Heart left ventricle (tissue), 16 donors: ENCODE measurements at regions not wholly inside any gene's neighbourhood (a gene's known extent, or its start where the extent isn't known, plus 50 kb on each side); places are given as distances from the start of the nearest gene placed in this dataset.
A peak's percentile ranks its signal among the peaks of the same experiment; 100 is the strongest.

Experiments used
- ATAC-seq, 4 donors: fragments of 200-7000 bp; cut with Tn5 transposase; one replicate each; pipeline ENCODE4 v1.9.1; 2020 to 2022; ENCODE audit warnings: moderate library complexity in 4 of 4, mild to moderate bottlenecking in 3 of 4, moderate number of reproducible peaks in 1 of 4
- DNase-seq, 5 donors: peaks; one replicate each; pipeline ENCODE4 v3.0.0-alpha.2; 2020
- H3K27ac ChIP-seq, 12 donors: fragments of 200-600 bp; sonication (generic) in 4 of 12; one replicate each; pipeline versions ENCODE4 v1.5.0 to v1.8.0; 2016 to 2022; ENCODE audit warnings: mild to moderate bottlenecking in 2 of 12
- H3K27me3 ChIP-seq, 9 donors: fragments of 200-600 bp; sonication (generic) in 2 of 9; one replicate each; pipeline versions ENCODE4 v1.5.1 to v1.8.0; 2016 to 2022; ENCODE audit warnings: mild to moderate bottlenecking in 3 of 9
- H3K36me3 ChIP-seq, 9 donors: fragments of 200-600 bp; sonication (generic) in 2 of 9; one replicate each; pipeline versions ENCODE4 v1.5.0 to v1.8.0; 2018 to 2022; ENCODE audit warnings: mild to moderate bottlenecking in 2 of 9
- H3K4me1 ChIP-seq, 12 donors: fragments of 200-600 bp; sonication (generic) in 4 of 12; one replicate each; pipeline versions ENCODE4 v1.5.0 to v1.8.0; 2016 to 2022; ENCODE audit warnings: mild to moderate bottlenecking in 3 of 12
- H3K4me3 ChIP-seq, 12 donors: fragments of 200-600 bp; sonication (generic) in 4 of 12; one replicate each; pipeline versions ENCODE4 v1.5.0 to v1.8.0; 2017 to 2022; ENCODE audit warnings: mild to moderate bottlenecking in 9 of 12, moderate library complexity in 4 of 12
- H3K9me3 ChIP-seq, 12 donors: fragments of 200-600 bp; sonication (generic) in 4 of 12; one replicate each; pipeline versions ENCODE4 v1.5.0 to v1.8.0; 2016 to 2022; ENCODE audit warnings: mild to moderate bottlenecking in 1 of 12
- POLR2A ChIP-seq, 2 donors: fragments of 450-650 bp; IDR thresholded peaks; one replicate each; pipeline ENCODE4 v1.6.1; 2017; ENCODE audit warnings: antibody characterized with exemption in 2 of 2, mild to moderate bottlenecking in 2 of 2, moderate library complexity in 2 of 2
- WGBS, 4 donors: extraction: QIAGEN DNeasy Blood & Tissue Kit in 2 of 4; methylation state at CpG; one replicate each; pipeline versions ENCODE4 v1.1.5 to v1.1.7; 2013 to 2018; 5-methylcytosine and 5-hydroxymethylcytosine counted together
- intact Hi-C, 10 donors: fragments of 100-400 bp; cut with DNase I; formaldehyde crosslinking; loops; one replicate each; pipeline versions ENCODE4 v1.11.1 to v1.14.2; 2022
- TF ChIP-seq, protein P1 (sequence below), 12 donors: fragments of 200-600 bp; sonication (generic) in 4 of 12; IDR thresholded peaks; one replicate each; pipeline versions ENCODE4 v1.5.0 to v1.8.0; 2018 to 2022; ENCODE audit warnings: antibody characterized with exemption in 12 of 12, mild to moderate bottlenecking in 5 of 12
- donor health status: ischemic (EF 13 %, LVEDD 7.1; RV severe dilation, severe dysfunction).
- donor health status: healthy with polysubstance abuse.
- donor health status: DM: no; HTN: yes; CAD: no.
- donor health status: DM: no; HTN: no; CAD: no.
- donor health status: ischemic (EF 25% LVEDD 6.9; RV normal size, moderate dysfunction).
- donor health status: ischemic (EF 25% LVEDD 5.7; RV mildly dilated, moderate dysfunction).
- donor health status: healthy.
- donor health status: DM: yes; HTN: yes; CAD: no.
- donor health status: ischemic (EF 35%, LVEDD 5.7; RV mildly dilated, moderate dysfunction).
- donor health status: nonischemic (EF 11% LVEDD 7.7; RV severe dilation, severe dysfunction).
- donor health status: DM: yes; HTN: yes; CAD: no.
- donor health status: PGD.
- donor health status: ischemic (EF 29% LVEDD 5.4; RV normal size, mild dysfunction).
- donor health status: nonischemic (EF 23%, LVEDD 6.1; RV moderate dilation, normal function).

DNA sequence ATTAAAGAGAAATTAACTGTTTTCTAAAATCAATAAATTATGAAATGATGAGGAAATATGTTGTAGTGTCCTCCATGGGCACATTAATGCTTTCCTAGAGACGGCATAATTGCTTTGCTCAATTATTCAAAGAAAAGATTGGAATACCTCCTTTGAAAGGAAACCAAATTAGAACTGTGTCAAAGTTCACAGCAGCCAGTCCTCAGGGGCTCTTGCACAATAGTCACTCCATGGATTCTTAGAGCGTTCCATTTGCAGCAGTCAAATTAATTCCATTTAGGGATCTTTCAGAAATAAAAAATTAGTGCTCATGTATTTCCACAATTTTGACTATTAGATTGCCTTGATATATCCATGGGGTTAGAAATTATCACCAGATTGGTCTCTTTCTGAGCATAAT lies 841.6 kb upstream of the DPPA4 start:
- Histone ChIP-seq H3K9me3 (no peaks in the 10 kb centered on the region), H3K27me3 (no peaks in the 10 kb centered on the region), H3K4me1 (peaks cover 0 to 18% (median 0%) of the 10 kb centered on the region in 12 donors), H3K36me3 (no peaks in the 10 kb centered on the region), H3K4me3 (no peak overlapping the region), H3K27ac (no peak overlapping the region)
- TF ChIP-seq, protein P1, sequence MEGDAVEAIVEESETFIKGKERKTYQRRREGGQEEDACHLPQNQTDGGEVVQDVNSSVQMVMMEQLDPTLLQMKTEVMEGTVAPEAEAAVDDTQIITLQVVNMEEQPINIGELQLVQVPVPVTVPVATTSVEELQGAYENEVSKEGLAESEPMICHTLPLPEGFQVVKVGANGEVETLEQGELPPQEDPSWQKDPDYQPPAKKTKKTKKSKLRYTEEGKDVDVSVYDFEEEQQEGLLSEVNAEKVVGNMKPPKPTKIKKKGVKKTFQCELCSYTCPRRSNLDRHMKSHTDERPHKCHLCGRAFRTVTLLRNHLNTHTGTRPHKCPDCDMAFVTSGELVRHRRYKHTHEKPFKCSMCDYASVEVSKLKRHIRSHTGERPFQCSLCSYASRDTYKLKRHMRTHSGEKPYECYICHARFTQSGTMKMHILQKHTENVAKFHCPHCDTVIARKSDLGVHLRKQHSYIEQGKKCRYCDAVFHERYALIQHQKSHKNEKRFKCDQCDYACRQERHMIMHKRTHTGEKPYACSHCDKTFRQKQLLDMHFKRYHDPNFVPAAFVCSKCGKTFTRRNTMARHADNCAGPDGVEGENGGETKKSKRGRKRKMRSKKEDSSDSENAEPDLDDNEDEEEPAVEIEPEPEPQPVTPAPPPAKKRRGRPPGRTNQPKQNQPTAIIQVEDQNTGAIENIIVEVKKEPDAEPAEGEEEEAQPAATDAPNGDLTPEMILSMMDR (IDR thresholded peaks at IDR 0.05), result no peak
- TF ChIP-seq POLR2A (IDR thresholded peaks at IDR 0.05), result no peak
- ATAC-seq (peak in 2 of 4 donors; percentile 48 to 81), DNase-seq (no peak)
- WGBS, 4 donors, result 34 to 71% (median 54%) methylated on average over 2 of the region's 2 CpGs
- intact Hi-C loops, result no loop called here

DNA sequence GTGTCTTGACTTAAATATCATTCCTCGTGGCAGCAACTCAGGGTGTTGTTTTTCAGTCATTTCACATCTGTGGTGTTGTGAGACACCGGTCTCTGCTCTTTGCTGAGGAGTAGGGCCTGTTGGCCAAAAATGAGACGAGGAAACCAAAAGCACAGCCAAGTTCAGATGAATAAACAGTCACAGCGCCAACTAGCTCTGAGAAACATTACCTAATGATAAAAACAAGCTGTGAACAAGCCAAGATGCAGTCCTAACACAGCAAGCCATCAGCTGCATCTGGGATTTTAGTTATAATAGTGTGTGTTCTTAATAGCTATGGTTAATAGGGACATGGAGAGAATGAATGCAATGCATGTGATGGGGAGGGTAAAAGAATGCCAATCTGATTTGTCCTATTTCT lies 843.4 kb upstream of the DPPA4 start:
- Histone ChIP-seq H3K27ac (no peak overlapping the region), H3K9me3 (no peaks in the 10 kb centered on the region), H3K27me3 (no peaks in the 10 kb centered on the region), H3K4me1 (peaks cover 0 to 18% (median 0%) of the 10 kb centered on the region in 12 donors), H3K4me3 (peak overlapping the region in 1 of 12 donors; percentile 6), H3K36me3 (no peaks in the 10 kb centered on the region)
- ATAC-seq, result peak; percentile 61 to 92 (median 78)
- WGBS, 4 donors, result 28 to 44% (median 35%) methylated on average over 4 of the region's 4 CpGs
- intact Hi-C loops, result no loop called here
- TF ChIP-seq, protein P1 (IDR thresholded peaks at IDR 0.05), result peak in 4 of 12 donors; percentile 5 to 37 (median 16)
- TF ChIP-seq POLR2A (IDR thresholded peaks at IDR 0.05), result no peak
- DNase-seq, result peak in 4 of 5 donors; percentile 19 to 31 (median 26)

DNA sequence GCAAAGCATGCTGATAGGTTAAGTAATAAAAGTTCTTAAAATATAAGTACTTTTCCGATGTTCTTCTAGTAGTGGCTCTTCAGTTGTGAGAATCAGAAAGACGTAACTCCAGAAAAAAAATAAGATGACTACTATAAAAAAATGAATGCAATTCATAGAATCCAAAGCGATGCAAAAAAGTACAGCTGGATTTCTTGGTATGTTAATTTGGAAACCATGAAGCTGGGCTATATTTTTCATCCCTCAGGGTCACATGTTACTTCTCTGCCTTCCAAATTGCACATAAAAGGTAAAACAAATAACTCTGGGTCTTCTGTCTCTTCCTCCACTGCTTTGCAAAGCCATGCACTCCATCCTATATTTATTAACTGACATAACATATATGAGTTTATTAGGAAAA lies 843.9 kb upstream of the DPPA4 start:
- ATAC-seq (no peak), DNase-seq (no peak)
- intact Hi-C loops, result no loop called here
- peaks cover 0 to 18% (median 0%) of the 10 kb centered on the region in 12 donors for H3K4me1 ChIP-seq
- H3K4me3 ChIP-seq, result no peak overlapping the region
- WGBS, 4 donors, result 63 to 76% (median 69%) methylated on average over 3 of the region's 3 CpGs
- H3K27ac ChIP-seq, result no peak overlapping the region
- TF ChIP-seq POLR2A (IDR thresholded peaks at IDR 0.05), result no peak
- TF ChIP-seq, protein P1 (IDR thresholded peaks at IDR 0.05), result no peak
- no peaks in the 10 kb centered on the region for H3K9me3 ChIP-seq
- no peaks in the 10 kb centered on the region for H3K36me3 ChIP-seq
- no peaks in the 10 kb centered on the region for H3K27me3 ChIP-seq

DNA sequence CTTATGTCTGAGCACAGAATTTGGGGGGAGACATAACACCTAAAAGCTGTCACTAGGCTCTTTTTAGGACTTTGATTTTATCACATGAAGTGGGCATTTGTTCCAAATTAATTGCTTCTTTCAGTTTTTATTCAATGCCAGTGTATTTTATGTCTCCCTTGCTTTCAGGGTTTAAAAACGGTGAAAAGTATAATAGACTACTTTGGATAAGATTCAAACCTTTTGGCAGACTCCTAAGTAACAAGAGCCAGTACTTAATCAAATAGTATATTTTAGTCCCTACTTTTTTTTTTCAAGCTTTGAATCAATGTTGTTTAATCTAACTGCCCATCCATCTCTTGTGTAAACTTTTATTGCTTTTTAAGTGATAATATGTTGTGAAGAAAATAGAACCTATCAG lies 847.2 kb upstream of the DPPA4 start:
- ATAC-seq (no peak), DNase-seq (no peak)
- WGBS, 4 donors, result 16 to 38% (median 27%) methylated on average over 1 of the region's 1 CpG
- intact Hi-C loops, result no loop called here
- TF ChIP-seq, protein P1 (IDR thresholded peaks at IDR 0.05), result no peak
- no peak for TF ChIP-seq POLR2A (IDR thresholded peaks at IDR 0.05)
- Histone ChIP-seq H3K9me3 (peaks cover 0 to 7% (median 0%) of the 10 kb centered on the region in 12 donors), H3K4me3 (no peak overlapping the region), H3K27ac (no peak overlapping the region), H3K36me3 (no peaks in the 10 kb centered on the region), H3K4me1 (peaks cover 0 to 10% (median 0%) of the 10 kb centered on the region in 12 donors), H3K27me3 (no peaks in the 10 kb centered on the region)
